Activated CD4-positive, alpha-beta T cell treated with anti-CD3 and anti-CD28 coated beads, Interleukin-2, amount 10 ng/mL, durations not matched to agents 24 days and 14 days (primary cell): ENCODE measurements at regions not wholly inside any gene's neighbourhood (a gene's known extent, or its start where the extent isn't known, plus 50 kb on each side); places are given as distances from the start of the nearest gene placed in this dataset.
"Not testable (repeated sequence)": the region's sequence is repeated elsewhere in the genome, so short reads cannot be mapped to it uniquely, and the experiment has no call there.

Source experiments
- DNase-seq: peaks from one replicate; pipeline ENCODE4 v3.0.0; 2022
- H3K27ac Mint-ChIP-seq: one replicate; pipeline ENCODE4 v1.8.0; 2022; ENCODE audit warnings: mild to moderate bottlenecking, mixed read lengths
- H3K27me3 Mint-ChIP-seq: one replicate; pipeline ENCODE4 v1.8.0; 2022; ENCODE audit warnings: mixed read lengths
- H3K36me3 Mint-ChIP-seq: one replicate; pipeline ENCODE4 v1.8.0; 2022; ENCODE audit warnings: low read depth, mild to moderate bottlenecking, mixed read lengths
- H3K4me1 Mint-ChIP-seq: one replicate; pipeline ENCODE4 v1.8.0; 2021; ENCODE audit warnings: mixed read lengths
- H3K4me3 Mint-ChIP-seq: one replicate; pipeline ENCODE4 v1.8.0; 2022; ENCODE audit warnings: mild to moderate bottlenecking, moderate library complexity, mixed read lengths
- H3K9me3 Mint-ChIP-seq: one replicate; pipeline ENCODE4 v1.8.0; 2021; ENCODE audit warnings: mixed read lengths
- intact Hi-C: fragments of 100-400 bp; cut with micrococcal nuclease; formaldehyde crosslinking; loops from one replicate; pipeline ENCODE4 v1.15.1; 2023

DNA sequence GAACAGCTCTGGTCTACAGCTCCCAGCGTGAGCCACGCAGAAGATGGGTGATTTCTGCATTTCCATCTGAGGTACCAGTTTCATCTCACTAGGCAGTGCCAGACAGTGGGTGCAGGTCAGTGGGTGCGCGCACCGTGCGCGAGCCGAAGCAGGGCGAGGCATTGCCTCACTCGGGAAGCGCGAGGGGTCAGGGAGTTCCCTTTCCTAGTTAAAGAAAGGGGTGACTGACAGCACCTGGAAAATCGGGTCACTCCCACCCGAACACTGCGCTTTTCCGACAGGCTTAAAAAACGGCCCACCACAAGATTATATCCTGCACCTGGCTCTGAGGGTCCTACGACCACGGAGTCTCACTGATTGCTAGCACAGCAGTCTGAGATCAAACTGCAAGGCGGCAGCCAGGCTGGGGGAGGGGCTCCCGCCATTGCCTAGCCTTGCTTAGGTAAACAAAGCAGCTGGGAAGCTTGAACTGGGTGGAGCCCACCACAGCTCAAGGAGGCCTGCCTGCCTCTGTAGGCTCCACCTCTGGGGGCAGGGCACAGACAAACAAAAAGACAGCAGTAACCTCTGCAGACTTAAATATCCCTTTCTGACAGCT, 325.0 kb upstream of the CHST9 start:
- DNase-seq, H3K27ac Mint-ChIP-seq, H3K4me1 Mint-ChIP-seq, H3K4me3 Mint-ChIP-seq, intact Hi-C loops, H3K9me3 Mint-ChIP-seq, H3K27me3 Mint-ChIP-seq, H3K36me3 Mint-ChIP-seq: not testable (repeated sequence)

DNA sequence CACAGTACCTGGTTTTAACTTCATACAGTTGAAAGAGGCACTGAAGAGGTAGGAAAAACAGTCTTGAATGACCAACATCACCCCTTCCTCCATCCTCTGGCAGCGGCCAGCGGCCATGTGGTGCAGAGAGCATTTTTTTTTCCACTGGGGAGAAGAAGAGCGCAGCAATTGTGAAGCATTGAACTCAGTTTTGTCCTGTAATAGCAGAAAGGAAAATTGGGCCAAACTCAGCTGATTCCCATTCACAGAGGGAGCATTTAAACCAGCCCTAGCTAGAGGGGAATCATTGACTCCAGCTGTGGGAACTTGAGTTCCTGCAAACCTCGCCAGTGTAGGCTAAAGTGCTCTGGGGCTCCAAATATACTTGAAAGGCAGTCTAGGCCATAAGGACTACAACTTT, 316.6 kb upstream of the CHST9 start:
- Mint-ChIP-seq H3K9me3 (no peaks in the 10 kb centered on the region), H3K27me3 (no peaks in the 10 kb centered on the region), H3K36me3 (no peaks in the 10 kb centered on the region), H3K4me1 (no peaks in the 10 kb centered on the region), H3K4me3 (no peak overlapping the region), H3K27ac (no peak overlapping the region)
- DNase-seq = no peak
- intact Hi-C loops = no loop called here

DNA sequence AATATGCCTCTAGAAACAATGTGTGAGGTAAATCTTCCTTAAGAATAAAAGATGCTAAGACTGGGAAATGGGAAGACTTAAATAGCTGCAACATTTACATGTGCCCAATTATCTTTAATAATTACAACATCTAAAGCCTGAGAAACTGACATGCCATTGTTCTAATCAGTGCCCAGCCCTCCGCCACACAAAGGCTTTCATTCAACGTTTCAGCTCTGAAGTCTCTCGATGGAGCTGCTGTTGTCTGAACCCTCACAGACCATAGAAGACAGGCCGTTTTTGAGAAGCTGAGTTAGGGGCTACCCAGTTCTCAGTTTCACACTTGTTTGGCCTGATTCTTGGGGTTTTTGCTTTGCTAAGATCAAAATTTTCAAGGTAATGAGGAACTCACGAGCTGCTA, 315.4 kb upstream of the CHST9 start:
- no peak for DNase-seq
- H3K36me3 Mint-ChIP-seq = no peaks in the 10 kb centered on the region
- H3K27ac Mint-ChIP-seq = no peak overlapping the region
- intact Hi-C loops = no loop called here
- H3K27me3 Mint-ChIP-seq = no peaks in the 10 kb centered on the region
- no peak overlapping the region for H3K4me3 Mint-ChIP-seq
- H3K4me1 Mint-ChIP-seq = no peaks in the 10 kb centered on the region
- no peaks in the 10 kb centered on the region for H3K9me3 Mint-ChIP-seq

DNA sequence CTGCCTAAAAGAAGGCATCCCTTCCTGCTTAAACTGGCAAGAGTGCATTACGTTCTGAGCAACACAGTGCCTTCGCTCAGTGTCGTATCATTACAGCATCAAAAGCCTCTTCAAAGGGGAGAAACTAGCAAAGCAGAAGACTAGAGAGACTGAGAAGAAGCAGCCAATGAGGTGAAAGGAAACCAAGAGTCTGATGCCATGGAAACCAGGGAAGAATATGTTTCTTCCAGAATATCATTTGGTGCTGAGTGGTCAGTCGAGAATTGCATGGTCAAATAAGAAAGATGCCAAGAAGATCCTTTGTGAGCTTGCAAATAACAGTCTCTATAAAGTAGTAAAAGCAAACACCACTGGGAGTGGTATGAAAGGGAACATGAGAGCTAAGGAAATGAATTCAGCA, 312.1 kb upstream of the CHST9 start:
- no peak overlapping the region for H3K27ac Mint-ChIP-seq
- H3K4me3 Mint-ChIP-seq = no peak overlapping the region
- no peaks in the 10 kb centered on the region for H3K36me3 Mint-ChIP-seq
- no peak for DNase-seq
- intact Hi-C loops = no loop called here
- H3K27me3 Mint-ChIP-seq = no peaks in the 10 kb centered on the region
- H3K9me3 Mint-ChIP-seq = no peaks in the 10 kb centered on the region
- no peaks in the 10 kb centered on the region for H3K4me1 Mint-ChIP-seq

DNA sequence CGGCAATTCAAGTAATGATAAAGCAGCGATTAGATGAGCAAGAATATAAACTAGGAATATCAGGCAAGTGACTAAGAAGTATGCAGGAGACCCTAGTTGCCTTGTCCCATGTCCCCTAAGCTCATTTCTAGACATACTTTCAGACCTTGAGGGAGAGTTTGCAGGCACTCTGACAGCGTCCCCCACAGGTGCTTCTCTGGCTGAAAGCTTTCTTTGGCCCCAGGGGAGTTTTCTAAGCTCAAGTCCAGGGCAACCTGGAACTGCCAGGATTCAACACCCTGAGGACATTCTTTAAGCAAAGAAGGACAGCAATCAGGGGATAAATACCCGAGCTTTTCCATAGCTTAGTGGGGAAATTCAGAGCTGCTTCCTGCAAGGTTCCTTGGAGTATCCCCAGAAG, 308.1 kb upstream of the CHST9 start:
- Mint-ChIP-seq H3K36me3 (no peaks in the 10 kb centered on the region), H3K9me3 (no peaks in the 10 kb centered on the region), H3K27me3 (no peaks in the 10 kb centered on the region), H3K4me1 (no peaks in the 10 kb centered on the region), H3K27ac (no peak overlapping the region), H3K4me3 (no peak overlapping the region)
- no peak for DNase-seq
- intact Hi-C loops = no loop called here

DNA sequence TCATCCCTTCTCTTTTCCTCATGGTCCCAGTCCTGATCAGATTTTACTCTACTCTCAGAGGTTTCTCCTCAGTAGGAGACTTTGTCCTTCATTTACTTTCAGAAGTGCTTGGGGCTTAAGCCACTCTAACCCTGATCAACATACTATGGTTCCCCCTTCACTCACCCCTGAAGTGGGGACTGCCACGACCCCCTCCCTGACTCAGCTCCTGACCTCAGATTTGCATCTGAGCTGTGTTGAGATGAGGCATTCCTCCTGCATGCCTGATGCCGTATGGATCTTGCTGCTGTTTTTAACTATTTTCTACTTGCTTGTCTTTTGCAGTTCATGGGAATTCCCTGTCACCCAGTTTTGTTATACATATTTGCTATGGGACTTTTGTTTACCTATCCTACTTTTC, 306.7 kb upstream of the CHST9 start:
- H3K27me3 Mint-ChIP-seq = no peaks in the 10 kb centered on the region

DNA sequence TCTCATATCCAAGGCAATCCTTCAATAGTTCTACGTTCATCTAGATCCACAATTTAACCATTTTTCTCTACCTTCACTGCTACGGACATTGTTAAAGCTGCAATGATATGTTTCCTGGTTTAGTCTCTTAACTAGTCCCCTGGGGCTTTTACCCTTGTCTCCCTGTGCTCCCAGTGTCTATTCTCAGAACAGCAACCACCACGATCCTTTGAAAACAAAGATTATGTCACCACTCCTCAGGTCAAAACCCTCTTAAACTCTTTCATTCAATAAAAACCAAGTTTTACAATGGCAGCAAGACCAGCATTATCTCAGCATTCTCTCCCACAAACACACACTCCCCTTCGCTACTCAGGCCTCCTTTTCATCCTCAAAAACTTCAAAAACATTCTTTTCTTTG, 298.2 kb upstream of the CHST9 start:
- H3K9me3 Mint-ChIP-seq = peaks cover 3% of the 10 kb centered on the region
- no peaks in the 10 kb centered on the region for H3K36me3 Mint-ChIP-seq
- no peaks in the 10 kb centered on the region for H3K4me1 Mint-ChIP-seq
- H3K27ac Mint-ChIP-seq = no peak overlapping the region
- intact Hi-C loops = no loop called here
- no peak overlapping the region for H3K4me3 Mint-ChIP-seq
- DNase-seq = no peak
- no peaks in the 10 kb centered on the region for H3K27me3 Mint-ChIP-seq

More for the DNA sequence above, 306.7 kb upstream of the CHST9 start:
- no peak for DNase-seq
- H3K4me3 Mint-ChIP-seq = no peak overlapping the region
- H3K27ac Mint-ChIP-seq = no peak overlapping the region
- no peaks in the 10 kb centered on the region for H3K36me3 Mint-ChIP-seq
- intact Hi-C loops = no loop called here
- no peaks in the 10 kb centered on the region for H3K4me1 Mint-ChIP-seq
- H3K9me3 Mint-ChIP-seq = no peaks in the 10 kb centered on the region

DNA sequence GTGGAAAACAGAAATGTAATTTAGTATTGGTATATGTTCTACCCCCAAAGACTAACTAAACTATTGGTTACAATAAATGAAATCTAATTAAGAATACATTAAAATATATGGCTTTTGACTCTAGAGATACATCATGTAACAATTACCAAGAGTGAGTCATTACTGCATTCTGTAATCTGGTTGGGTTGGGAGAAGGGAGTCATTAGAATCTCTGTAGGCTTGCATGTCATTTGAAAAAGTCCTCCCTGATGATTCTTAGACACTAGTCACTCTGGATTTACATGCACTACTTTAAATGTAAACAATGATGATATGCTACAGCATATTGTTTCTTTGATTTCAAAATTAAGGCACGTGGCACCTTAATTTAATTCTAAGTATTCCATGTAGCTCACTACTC, 293.4 kb upstream of the CHST9 start:
- Mint-ChIP-seq H3K36me3 (no peaks in the 10 kb centered on the region), H3K4me1 (no peaks in the 10 kb centered on the region), H3K4me3 (no peak overlapping the region), H3K27me3 (no peaks in the 10 kb centered on the region), H3K9me3 (peaks cover 3% of the 10 kb centered on the region), H3K27ac (no peak overlapping the region)
- intact Hi-C loops = loop anchor here (10.0 kb wide), 1 partner anchor 46 kb away; no protein-coding TSS in a partner anchor
- DNase-seq = no peak

DNA sequence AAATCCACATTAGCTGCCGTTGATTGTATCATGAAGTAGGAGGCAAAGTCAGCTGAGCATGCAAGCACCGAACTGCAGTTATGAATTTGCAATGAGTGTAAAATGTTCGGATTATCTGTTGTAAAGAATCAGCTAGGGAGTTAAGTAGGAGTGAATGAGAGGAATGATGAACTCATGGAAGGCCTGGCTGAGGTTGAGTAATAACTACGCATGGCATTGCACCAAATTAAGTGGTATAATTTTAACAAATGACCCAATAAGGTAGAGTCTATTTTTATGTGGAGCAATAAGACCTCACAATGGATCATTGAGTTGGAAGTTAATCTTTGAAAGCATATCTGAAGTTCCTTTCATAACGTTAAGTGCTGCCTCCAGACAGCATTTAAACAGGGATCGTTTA, 288.2 kb upstream of the CHST9 start:
- H3K27ac Mint-ChIP-seq = no peak overlapping the region
- no peak overlapping the region for H3K4me3 Mint-ChIP-seq
- no peaks in the 10 kb centered on the region for H3K27me3 Mint-ChIP-seq
- no peak for DNase-seq
- intact Hi-C loops = loop anchor here (10.0 kb wide), 1 partner anchor 51 kb away; no protein-coding TSS in a partner anchor
- H3K4me1 Mint-ChIP-seq = no peaks in the 10 kb centered on the region
- H3K36me3 Mint-ChIP-seq = no peaks in the 10 kb centered on the region
- H3K9me3 Mint-ChIP-seq = peaks cover 5% of the 10 kb centered on the region

DNA sequence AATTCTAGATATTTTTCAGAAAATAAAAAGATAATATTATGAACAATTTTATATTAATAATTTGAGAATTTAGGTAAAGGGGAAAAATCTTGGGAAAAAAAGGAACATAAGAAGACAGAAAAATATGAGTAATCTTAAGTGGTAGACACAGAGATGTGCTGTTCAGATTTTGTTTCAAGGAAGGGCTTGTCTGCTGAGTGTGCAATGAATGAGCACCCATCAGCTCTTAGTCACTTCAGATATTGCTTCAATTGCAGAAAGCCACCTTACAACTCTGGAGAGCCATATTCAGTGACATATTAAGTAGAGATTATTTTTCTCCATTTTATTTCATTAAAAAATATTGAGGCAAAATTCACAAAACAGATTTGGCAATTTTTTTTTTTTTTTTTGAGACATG, 282.0 kb upstream of the CHST9 start:
- H3K9me3 Mint-ChIP-seq = no peaks in the 10 kb centered on the region
- H3K4me1 Mint-ChIP-seq = no peaks in the 10 kb centered on the region
- DNase-seq = no peak
- H3K4me3 Mint-ChIP-seq = no peak overlapping the region
- no peak overlapping the region for H3K27ac Mint-ChIP-seq
- intact Hi-C loops = loop anchor here (10.0 kb wide), 1 partner anchor 102 kb away; no protein-coding TSS in a partner anchor
- H3K27me3 Mint-ChIP-seq = no peaks in the 10 kb centered on the region
- no peaks in the 10 kb centered on the region for H3K36me3 Mint-ChIP-seq

DNA sequence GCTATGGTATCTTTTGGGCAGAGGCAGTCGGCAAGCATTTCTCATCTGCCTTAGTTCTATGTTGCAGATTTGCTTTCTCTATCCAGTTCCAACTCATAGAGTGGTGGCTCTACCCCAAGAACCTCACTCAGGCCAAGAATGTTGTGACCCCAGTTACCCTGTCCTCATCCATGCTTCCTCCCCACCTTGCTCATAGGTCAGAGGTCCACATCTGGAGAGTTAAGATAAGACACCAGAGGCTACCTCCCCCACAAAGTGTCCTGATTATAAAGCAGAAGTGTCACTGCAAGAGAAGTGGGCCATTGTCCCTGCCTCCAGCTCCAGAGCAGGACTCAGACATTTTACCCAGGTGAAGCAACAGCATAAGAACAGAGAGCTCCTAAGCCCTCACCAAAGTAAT, 276.8 kb upstream of the CHST9 start:
- no peaks in the 10 kb centered on the region for H3K36me3 Mint-ChIP-seq
- intact Hi-C loops = loop anchor here (10.0 kb wide), 1 partner anchor 97 kb away; no protein-coding TSS in a partner anchor
- H3K27ac Mint-ChIP-seq = no peak overlapping the region
- no peaks in the 10 kb centered on the region for H3K27me3 Mint-ChIP-seq
- no peaks in the 10 kb centered on the region for H3K9me3 Mint-ChIP-seq
- no peak overlapping the region for H3K4me3 Mint-ChIP-seq
- no peaks in the 10 kb centered on the region for H3K4me1 Mint-ChIP-seq
- DNase-seq = no peak

DNA sequence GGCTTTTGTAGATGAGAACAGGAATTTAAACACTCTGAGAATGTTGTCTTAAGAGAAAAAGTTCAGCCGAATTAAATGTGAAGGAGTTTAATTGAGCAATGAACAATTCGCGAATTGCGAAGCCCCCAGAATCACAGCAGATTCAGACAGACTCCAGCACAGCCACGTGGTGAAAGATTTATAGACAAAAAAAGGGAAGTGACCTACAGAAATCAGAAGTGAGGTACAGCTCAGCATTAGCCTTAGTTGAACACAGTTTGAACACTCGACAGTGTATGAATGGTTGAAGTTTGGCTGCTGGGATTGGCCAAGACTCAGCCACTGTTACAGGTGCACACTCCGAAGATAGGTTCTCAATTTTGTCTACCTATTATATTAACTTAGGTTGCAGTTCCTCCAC, 264.0 kb upstream of the CHST9 start:
- Mint-ChIP-seq H3K4me1 (no peaks in the 10 kb centered on the region), H3K4me3 (no peak overlapping the region), H3K9me3 (peaks cover 4% of the 10 kb centered on the region), H3K36me3 (no peaks in the 10 kb centered on the region), H3K27me3 (no peaks in the 10 kb centered on the region), H3K27ac (no peak overlapping the region)
- no peak for DNase-seq
- intact Hi-C loops = no loop called here

DNA sequence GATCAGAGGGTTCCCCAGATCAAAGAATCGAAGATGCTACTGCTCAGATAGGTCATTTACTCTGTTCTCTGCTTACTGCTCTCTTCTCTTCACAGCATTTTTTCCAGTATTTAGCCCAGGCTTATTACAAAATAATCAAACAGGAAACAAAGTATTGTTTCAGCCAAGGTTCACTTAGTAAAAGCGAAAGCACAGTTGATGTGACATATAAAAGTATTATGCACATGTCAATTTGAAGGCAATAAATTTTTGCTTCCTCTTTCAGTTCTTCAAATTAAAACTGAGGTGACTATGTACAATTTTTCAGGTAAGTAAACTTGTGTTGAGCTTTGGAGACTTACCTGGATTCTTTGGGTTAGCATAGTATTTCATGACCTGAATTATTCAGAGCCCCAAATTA, 262.8 kb upstream of the CHST9 start:
- Mint-ChIP-seq H3K4me1 (no peaks in the 10 kb centered on the region), H3K27me3 (no peaks in the 10 kb centered on the region), H3K36me3 (no peaks in the 10 kb centered on the region), H3K4me3 (no peak overlapping the region), H3K9me3 (peaks cover 4% of the 10 kb centered on the region), H3K27ac (no peak overlapping the region)
- intact Hi-C loops = no loop called here
- DNase-seq = no peak

DNA sequence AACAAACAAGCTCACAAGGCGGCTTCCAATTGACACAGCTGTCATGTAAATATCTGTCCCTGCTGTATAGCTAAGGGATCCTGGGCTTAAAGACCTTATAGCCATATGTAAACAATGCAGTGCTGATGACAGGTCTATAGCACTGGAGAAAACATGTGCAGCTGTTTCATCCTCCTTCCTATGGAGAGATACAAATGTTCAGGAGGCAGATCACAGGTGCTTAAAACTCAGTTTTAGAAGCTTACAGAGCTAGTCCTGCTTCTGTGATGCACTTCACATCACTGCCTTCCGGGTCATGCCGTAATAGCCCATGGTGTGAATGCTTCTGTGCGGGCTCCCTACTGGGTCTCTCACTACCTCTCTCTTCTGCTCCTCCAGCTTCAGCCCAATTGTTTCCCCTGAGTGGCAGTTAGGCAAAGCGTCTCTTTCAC, 262.4 kb upstream of the CHST9 start:
- no peak for DNase-seq
- Mint-ChIP-seq H3K4me3 (no peak overlapping the region), H3K4me1 (no peaks in the 10 kb centered on the region), H3K9me3 (peaks cover 4% of the 10 kb centered on the region), H3K36me3 (no peaks in the 10 kb centered on the region), H3K27ac (no peak overlapping the region), H3K27me3 (no peaks in the 10 kb centered on the region)
- intact Hi-C loops = no loop called here

DNA sequence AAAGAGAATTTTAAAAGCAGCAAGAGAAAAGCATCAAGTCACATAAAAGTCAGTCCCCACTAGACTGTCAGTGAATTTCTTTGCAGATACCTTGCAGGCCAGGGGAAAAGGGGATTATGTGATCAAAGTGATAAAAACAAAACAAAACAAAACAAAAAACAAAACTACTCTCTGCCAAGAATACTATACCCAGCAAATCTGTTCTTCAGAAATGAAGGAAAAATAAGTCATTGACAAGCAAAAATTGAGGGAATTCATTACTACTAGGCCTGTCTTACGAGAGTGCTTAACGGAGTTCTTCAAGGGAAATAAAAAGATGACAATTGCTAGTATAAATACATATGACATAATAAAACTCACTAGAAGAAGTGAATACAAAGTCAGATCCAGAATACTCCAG, 245.5 kb upstream of the CHST9 start:
- no peaks in the 10 kb centered on the region for H3K36me3 Mint-ChIP-seq
- DNase-seq = no peak
- no peaks in the 10 kb centered on the region for H3K27me3 Mint-ChIP-seq
- H3K27ac Mint-ChIP-seq = no peak overlapping the region
- H3K4me1 Mint-ChIP-seq = peaks cover 3% of the 10 kb centered on the region
- no peak overlapping the region for H3K4me3 Mint-ChIP-seq
- intact Hi-C loops = no loop called here
- H3K9me3 Mint-ChIP-seq = peaks cover 7% of the 10 kb centered on the region
